ENCODE measurements at regions not wholly inside any gene's neighbourhood (a gene's known extent, or its start where the extent isn't known, plus 50 kb on each side); places are given as distances from the start of the nearest gene placed in this dataset.

DNA sequence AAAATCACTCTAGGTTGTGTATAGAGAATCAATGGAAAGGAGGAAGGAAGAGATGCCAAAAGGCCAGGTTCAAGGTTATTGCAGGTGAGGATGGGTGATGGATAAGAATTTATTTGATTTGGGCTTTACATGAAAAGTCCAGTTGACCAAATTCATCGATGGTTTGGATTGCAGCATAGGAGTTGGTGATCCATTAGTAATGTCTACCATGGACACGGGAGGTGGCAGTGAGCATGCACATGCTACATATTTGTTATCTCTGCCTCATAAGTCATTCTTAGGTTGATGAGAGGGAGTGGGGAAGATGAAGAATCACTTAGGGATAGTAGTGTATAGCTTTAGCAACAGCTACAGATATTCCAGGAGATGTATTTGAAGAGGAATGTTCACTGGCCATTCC, 211.4 kb downstream of the PHETA1 start:
- H3K27me3 ChIP-seq (ENCODE audit: control insufficient read depth, insufficient read depth, low read length): no peaks in the 10 kb centered on the region
- no peaks in the 10 kb centered on the region for H3K4me1 ChIP-seq (ENCODE audit: control insufficient read depth, insufficient read depth, low read length)
- DNase-seq: no peak
- WGBS (ENCODE audit: insufficient coverage, low lambda C conversion rate): no CpG with 5 or more reads among the region's 2 CpGs
- no peaks in the 10 kb centered on the region for H3K36me3 ChIP-seq (ENCODE audit: control insufficient read depth, insufficient read depth, low read length)
- H3K4me3 ChIP-seq (ENCODE audit: low read length): no peak overlapping the region
- H3K27ac ChIP-seq (ENCODE audit: low read length): no peak overlapping the region
- no peaks in the 10 kb centered on the region for H3K9me3 ChIP-seq (ENCODE audit: control insufficient read depth, low read depth, low read length)

DNA sequence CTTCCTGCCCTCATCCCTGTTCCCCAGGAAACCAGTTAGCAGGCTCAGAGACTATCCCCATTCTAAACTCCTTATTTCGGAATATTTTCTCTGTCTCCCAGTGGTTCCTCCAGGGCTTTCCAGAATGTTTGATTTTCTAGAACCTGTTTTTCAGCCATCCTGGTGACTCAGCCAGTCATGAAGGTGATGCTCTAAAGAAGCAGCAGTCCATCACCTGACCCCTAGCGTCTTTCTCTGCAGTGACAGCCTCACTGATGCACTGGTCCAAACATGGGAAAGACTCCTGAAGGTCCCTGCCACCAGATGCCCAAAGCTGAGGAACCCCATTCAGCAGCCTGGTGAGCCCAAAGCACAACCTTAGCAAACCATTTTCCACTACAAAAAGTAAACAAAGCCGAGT, 212.6 kb downstream of the PHETA1 start:
- Histone ChIP-seq H3K4me3 (ENCODE audit: low read length) (no peak overlapping the region), H3K4me1 (ENCODE audit: control insufficient read depth, insufficient read depth, low read length) (no peaks in the 10 kb centered on the region), H3K9me3 (ENCODE audit: control insufficient read depth, low read depth, low read length) (no peaks in the 10 kb centered on the region), H3K36me3 (ENCODE audit: control insufficient read depth, insufficient read depth, low read length) (no peaks in the 10 kb centered on the region), H3K27me3 (ENCODE audit: control insufficient read depth, insufficient read depth, low read length) (peaks cover 5% of the 10 kb centered on the region), H3K27ac (ENCODE audit: low read length) (no peak overlapping the region)
- WGBS (ENCODE audit: insufficient coverage, low lambda C conversion rate): no CpG with 5 or more reads among the region's 3 CpGs
- DNase-seq: no peak

DNA sequence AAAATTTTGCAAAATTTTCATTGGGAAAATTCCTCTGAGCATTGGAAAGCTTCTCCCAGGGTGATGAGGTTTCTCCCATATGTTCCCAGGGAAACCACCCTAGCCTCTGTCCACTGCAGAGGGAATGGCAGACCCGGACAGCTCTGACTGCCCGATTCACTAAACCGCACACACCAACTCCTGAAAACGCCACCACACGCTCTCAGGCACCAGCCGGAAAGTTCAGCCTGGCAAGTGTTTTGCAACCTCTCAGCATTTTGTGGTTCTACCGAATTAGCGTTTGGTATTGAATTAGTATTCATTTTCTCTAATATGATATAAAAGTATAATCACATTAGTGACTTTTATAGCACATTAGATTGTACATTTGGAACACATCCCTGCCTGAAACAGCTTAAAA, 213.4 kb downstream of the PHETA1 start:
- Histone ChIP-seq H3K27ac (ENCODE audit: low read length) (no peak overlapping the region), H3K4me3 (ENCODE audit: low read length) (no peak overlapping the region), H3K4me1 (ENCODE audit: control insufficient read depth, insufficient read depth, low read length) (no peaks in the 10 kb centered on the region), H3K27me3 (ENCODE audit: control insufficient read depth, insufficient read depth, low read length) (peaks cover 5% of the 10 kb centered on the region), H3K36me3 (ENCODE audit: control insufficient read depth, insufficient read depth, low read length) (no peaks in the 10 kb centered on the region), H3K9me3 (ENCODE audit: control insufficient read depth, low read depth, low read length) (no peaks in the 10 kb centered on the region)
- 100% methylated on average over 2 of the region's 8 CpGs for WGBS (ENCODE audit: insufficient coverage, low lambda C conversion rate)
- no peak for DNase-seq

DNA sequence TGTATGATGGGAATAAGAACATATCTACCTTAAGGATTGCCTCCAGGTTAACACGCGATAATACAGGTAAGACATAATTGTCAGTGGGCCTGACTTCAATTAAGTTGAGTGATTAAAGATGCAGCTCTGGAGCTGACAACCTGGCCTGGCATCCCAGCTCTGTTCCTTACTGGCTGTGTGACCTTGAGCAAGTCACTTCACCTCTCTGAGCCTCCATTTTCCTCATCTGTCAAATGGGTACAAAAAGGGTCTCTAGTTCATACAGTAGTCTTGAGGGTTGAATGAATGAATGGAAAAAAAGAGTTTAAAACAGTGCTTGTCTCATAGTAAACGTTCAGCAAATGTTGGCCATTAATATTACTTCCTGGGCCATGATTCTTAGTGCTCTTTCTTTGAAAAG, 213.9 kb downstream of the PHETA1 start:
- no peak overlapping the region for H3K27ac ChIP-seq (ENCODE audit: low read length)
- no peak for DNase-seq
- no peak overlapping the region for H3K4me3 ChIP-seq (ENCODE audit: low read length)
- H3K4me1 ChIP-seq (ENCODE audit: control insufficient read depth, insufficient read depth, low read length): no peaks in the 10 kb centered on the region
- WGBS (ENCODE audit: insufficient coverage, low lambda C conversion rate): 71% methylated on average over 1 of the region's 3 CpGs
- no peaks in the 10 kb centered on the region for H3K9me3 ChIP-seq (ENCODE audit: control insufficient read depth, low read depth, low read length)
- no peaks in the 10 kb centered on the region for H3K36me3 ChIP-seq (ENCODE audit: control insufficient read depth, insufficient read depth, low read length)
- peaks cover 9% of the 10 kb centered on the region for H3K27me3 ChIP-seq (ENCODE audit: control insufficient read depth, insufficient read depth, low read length)

DNA sequence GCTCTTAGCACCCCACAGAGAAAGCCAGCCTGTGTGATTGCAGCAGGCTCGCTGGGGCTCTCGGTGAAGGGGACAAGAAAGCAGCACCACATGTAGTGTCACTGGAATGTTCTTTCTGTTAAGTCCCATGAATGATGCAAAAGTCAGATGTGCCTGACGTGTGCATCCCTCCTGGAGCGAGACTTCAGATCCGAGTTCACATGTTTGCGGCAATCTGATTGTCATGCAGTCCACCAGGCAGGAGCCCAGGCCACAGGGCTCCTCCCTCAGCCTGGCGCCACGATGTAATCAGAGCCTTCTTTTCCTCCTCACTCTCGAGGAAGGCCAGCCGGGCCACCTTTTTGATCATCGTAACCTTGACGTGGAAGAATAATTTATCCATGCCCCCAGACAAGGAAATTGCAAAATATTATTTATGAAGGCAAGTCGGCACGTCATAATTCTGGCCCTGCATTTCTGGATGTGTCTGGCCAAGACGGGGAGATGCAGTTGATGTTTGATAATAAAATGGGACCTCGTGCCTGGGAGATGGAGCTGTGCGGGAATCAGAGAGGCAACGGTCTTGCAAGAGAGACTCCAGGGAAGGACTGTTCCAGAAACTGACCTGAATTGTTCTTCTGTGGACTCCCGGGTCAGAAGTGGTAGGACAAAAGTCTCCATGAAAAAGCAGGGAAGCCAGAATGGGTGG, 214.6 kb downstream of the PHETA1 start:
- Histone ChIP-seq H3K4me1 (ENCODE audit: control insufficient read depth, insufficient read depth, low read length) (no peaks in the 10 kb centered on the region), H3K27ac (ENCODE audit: low read length) (no peak overlapping the region), H3K9me3 (ENCODE audit: control insufficient read depth, low read depth, low read length) (no peaks in the 10 kb centered on the region), H3K4me3 (ENCODE audit: low read length) (no peak overlapping the region), H3K27me3 (ENCODE audit: control insufficient read depth, insufficient read depth, low read length) (peaks cover 13% of the 10 kb centered on the region), H3K36me3 (ENCODE audit: control insufficient read depth, insufficient read depth, low read length) (no peaks in the 10 kb centered on the region)
- 87% methylated on average over 3 of the region's 19 CpGs for WGBS (ENCODE audit: insufficient coverage, low lambda C conversion rate)
- DNase-seq: no peak

DNA sequence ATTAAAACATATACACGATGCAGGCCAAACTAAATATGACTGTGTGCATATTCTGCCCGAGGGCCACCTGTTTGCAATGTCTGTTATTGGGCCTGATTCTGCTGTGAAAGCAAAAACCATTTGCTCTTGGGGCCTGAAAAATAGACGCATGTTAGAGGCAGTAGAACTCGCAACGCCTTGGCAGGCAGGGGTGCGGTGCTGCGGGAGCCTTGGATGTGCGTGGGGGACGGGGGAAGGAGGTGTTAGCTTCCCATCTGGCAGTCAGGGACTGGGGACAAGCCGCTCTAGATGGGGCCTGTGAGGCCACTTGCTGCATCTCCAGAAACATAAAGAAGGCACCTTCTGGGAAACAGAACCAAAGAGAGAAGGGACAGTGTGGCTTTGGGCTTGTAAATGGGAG, 216.3 kb downstream of the PHETA1 start:
- no CpG with 5 or more reads among the region's 10 CpGs for WGBS (ENCODE audit: insufficient coverage, low lambda C conversion rate)
- Histone ChIP-seq H3K36me3 (ENCODE audit: control insufficient read depth, insufficient read depth, low read length) (no peaks in the 10 kb centered on the region), H3K27ac (ENCODE audit: low read length) (no peak overlapping the region), H3K27me3 (ENCODE audit: control insufficient read depth, insufficient read depth, low read length) (peaks cover 13% of the 10 kb centered on the region), H3K4me1 (ENCODE audit: control insufficient read depth, insufficient read depth, low read length) (no peaks in the 10 kb centered on the region), H3K9me3 (ENCODE audit: control insufficient read depth, low read depth, low read length) (no peaks in the 10 kb centered on the region), H3K4me3 (ENCODE audit: low read length) (no peak overlapping the region)
- no peak for DNase-seq

DNA sequence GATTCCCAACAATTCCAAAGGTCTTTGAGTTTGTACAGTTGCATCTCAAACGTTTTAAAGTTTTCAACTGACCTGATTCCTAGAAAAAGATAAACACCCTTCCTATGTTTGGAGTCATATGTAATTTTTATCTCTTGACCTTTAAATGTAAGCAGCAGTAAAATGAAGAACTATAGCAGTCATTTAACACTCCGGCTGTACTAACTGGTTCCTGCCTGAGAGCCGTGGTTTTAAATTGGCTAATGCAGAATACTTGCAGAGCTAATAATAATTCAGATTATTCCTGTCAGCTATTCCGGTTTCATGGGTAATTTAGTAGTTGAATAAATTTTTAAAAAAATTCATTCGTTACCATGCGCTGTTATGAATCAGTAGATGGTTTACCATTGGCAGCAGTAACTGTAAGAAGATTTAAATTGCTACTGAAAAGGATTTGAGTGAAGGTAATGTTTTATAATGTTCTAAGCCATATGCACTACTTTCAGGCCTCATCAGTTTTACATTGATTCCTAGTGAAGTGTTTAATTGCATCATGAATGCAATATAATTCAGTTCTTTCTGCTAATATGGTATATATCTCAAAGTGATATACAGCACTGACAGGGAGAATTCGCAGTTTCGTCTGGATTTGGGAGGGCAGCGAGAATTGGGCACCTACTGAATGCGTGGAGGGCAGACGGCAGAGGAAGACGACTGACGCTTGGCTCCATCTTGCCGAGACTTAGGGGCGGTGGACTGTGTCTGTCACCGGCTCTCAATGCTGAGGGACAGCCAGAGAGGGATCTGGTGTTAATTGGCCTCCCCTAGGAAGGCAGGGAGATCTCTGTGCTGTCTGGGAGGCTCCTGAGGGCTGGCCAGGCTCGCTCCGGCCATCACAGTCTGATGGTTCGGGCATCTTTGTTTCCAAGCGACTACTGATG, 217.7 kb downstream of the PHETA1 start:
- no peak for DNase-seq

DNA sequence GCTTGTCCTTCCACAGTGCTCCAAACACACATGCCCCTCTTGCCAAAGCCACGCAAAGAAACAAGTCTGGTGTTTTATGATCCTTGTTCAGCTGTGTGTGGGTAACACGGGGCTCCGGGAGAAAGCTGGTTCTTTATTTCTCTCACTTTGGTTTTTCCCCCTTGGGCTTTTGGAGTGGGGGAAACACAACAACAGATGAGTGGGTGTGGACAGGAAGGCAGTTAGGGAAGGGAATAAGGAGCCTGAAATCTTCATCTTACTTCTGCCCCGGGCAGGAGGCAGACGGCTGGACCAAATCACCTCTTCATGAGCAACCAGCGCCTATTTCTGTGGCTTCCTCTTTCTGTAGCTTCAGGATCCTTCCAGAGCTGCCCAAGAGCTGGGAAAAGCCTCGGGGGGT, 218.5 kb downstream of the PHETA1 start:
- Histone ChIP-seq H3K27me3 (ENCODE audit: control insufficient read depth, insufficient read depth, low read length) (peaks cover 13% of the 10 kb centered on the region), H3K36me3 (ENCODE audit: control insufficient read depth, insufficient read depth, low read length) (no peaks in the 10 kb centered on the region), H3K4me1 (ENCODE audit: control insufficient read depth, insufficient read depth, low read length) (no peaks in the 10 kb centered on the region), H3K27ac (ENCODE audit: low read length) (no peak overlapping the region), H3K9me3 (ENCODE audit: control insufficient read depth, low read depth, low read length) (no peaks in the 10 kb centered on the region), H3K4me3 (ENCODE audit: low read length) (no peak overlapping the region)
- WGBS (ENCODE audit: insufficient coverage, low lambda C conversion rate): no CpG with 5 or more reads among the region's 7 CpGs
- DNase-seq: no peak

More for the DNA sequence above, 217.7 kb downstream of the PHETA1 start:
- H3K4me1 ChIP-seq (ENCODE audit: control insufficient read depth, insufficient read depth, low read length): no peaks in the 10 kb centered on the region
- WGBS (ENCODE audit: insufficient coverage, low lambda C conversion rate): 0% methylated on average over 2 of the region's 20 CpGs
- no peak overlapping the region for H3K4me3 ChIP-seq (ENCODE audit: low read length)
- H3K36me3 ChIP-seq (ENCODE audit: control insufficient read depth, insufficient read depth, low read length): no peaks in the 10 kb centered on the region
- H3K27ac ChIP-seq (ENCODE audit: low read length): no peak overlapping the region
- no peaks in the 10 kb centered on the region for H3K9me3 ChIP-seq (ENCODE audit: control insufficient read depth, low read depth, low read length)
- H3K27me3 ChIP-seq (ENCODE audit: control insufficient read depth, insufficient read depth, low read length): peaks cover 13% of the 10 kb centered on the region

DNA sequence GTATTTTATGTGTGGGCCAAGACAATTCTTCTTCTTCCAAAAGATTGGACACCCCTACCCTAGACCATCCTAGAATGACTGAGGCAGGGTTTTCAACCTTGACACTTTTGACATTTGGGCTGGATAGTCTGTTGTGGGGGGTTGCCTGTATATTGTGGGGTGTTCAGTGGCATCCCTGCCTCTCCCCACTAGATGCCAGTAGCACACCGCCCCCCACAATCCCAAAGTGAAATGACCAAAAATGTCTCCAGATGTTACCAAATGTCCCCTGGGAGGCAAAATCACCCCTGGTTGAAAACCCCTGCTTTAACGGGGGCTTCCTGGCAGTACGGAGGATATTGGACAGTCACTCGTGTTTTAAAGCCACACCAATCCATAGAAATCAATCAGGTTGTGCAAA, 219.6 kb downstream of the PHETA1 start:
- H3K27me3 ChIP-seq (ENCODE audit: control insufficient read depth, insufficient read depth, low read length): peaks cover 13% of the 10 kb centered on the region
- H3K4me3 ChIP-seq (ENCODE audit: low read length): no peak overlapping the region
- no peaks in the 10 kb centered on the region for H3K36me3 ChIP-seq (ENCODE audit: control insufficient read depth, insufficient read depth, low read length)
- H3K9me3 ChIP-seq (ENCODE audit: control insufficient read depth, low read depth, low read length): no peaks in the 10 kb centered on the region
- DNase-seq: no peak
- WGBS (ENCODE audit: insufficient coverage, low lambda C conversion rate): no CpG with 5 or more reads among the region's 4 CpGs
- H3K4me1 ChIP-seq (ENCODE audit: control insufficient read depth, insufficient read depth, low read length): no peaks in the 10 kb centered on the region
- no peak overlapping the region for H3K27ac ChIP-seq (ENCODE audit: low read length)

DNA sequence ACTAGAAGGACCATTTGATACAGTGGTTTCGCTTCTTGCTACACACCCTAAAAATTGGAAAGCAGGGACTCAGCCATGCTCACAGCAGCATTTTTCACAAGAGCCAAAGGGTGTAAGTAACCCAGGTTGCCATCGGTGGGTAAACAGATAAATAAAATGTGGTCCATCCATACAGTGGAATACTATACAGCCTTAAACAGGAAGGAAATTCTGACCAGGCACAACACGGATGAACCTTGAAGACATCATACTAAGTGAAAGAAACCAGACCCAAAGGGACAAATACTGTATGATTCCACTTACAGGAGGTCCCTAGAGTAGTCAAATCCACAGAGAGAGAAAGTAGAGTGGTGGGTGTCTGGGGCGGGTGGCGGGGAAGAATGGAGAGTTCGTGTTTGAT, 220.9 kb downstream of the PHETA1 start:
- Histone ChIP-seq H3K4me3 (ENCODE audit: low read length) (no peak overlapping the region), H3K9me3 (ENCODE audit: control insufficient read depth, low read depth, low read length) (no peaks in the 10 kb centered on the region), H3K27me3 (ENCODE audit: control insufficient read depth, insufficient read depth, low read length) (peaks cover 13% of the 10 kb centered on the region), H3K4me1 (ENCODE audit: control insufficient read depth, insufficient read depth, low read length) (no peaks in the 10 kb centered on the region), H3K36me3 (ENCODE audit: control insufficient read depth, insufficient read depth, low read length) (no peaks in the 10 kb centered on the region), H3K27ac (ENCODE audit: low read length) (no peak overlapping the region)
- no peak for DNase-seq
- WGBS (ENCODE audit: insufficient coverage, low lambda C conversion rate): 100% methylated on average over 2 of the region's 6 CpGs

Data from large intestine (tissue), 3 donors.